ENCODE measurements at regions not wholly inside any gene's neighbourhood (a gene's known extent, or its start where the extent isn't known, plus 50 kb on each side); places are given as distances from the start of the nearest gene placed in this dataset.
"Not testable (repeated sequence)": the region's sequence is repeated elsewhere in the genome, so short reads cannot be mapped to it uniquely, and the experiment has no call there.

DNA sequence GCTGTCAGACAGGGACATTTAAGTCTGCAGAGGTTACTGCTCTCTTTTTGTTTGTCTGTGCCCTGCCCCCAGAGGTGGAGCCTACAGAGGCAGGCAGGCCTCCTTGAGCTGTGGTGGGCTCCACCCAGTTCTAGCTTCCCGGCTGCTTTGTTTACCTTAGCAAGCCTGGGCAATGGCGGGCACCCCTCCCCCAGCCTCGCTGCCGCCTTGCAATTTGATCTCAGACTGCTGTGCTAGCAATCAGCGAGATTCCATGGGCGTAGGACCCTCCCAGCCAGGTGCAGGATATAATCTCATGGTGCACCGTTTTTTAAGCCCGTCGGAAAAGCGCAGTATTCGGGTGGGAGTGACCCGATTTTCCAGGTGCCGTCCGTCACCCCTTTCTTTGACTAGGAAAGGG is 235.6 kb downstream of the BRINP2 start:
- not testable (repeated sequence) for TF ChIP-seq POLR2A, CTCF (IDR thresholded peaks at IDR 0.05)

All from tibial nerve (tissue), 3 donors.